Thymus (tissue), 11 donors: ENCODE measurements at regions not wholly inside any gene's neighbourhood (a gene's known extent, or its start where the extent isn't known, plus 50 kb on each side); places are given as distances from the start of the nearest gene placed in this dataset.
A peak's percentile ranks its signal among the peaks of the same experiment; 100 is the strongest.

Source experiments
- DNase-seq, 9 donors: peaks; one replicate each; pipeline ENCODE4 v3.0.0-alpha.2; 2013; ENCODE audit warnings: low spot score in 9 of 9, low read depth in 6 of 9, missing footprints in 1 of 9
- H3K27ac ChIP-seq, 2 donors: one replicate each; pipeline ENCODE4 v1.5.1; 2013; ENCODE audit warnings: control low read depth in 1 of 2, low read depth in 1 of 2, low read length in 1 of 2, mild to moderate bottlenecking in 1 of 2, moderate library complexity in 1 of 2
- H3K27me3 ChIP-seq, 2 donors: one replicate each; pipeline ENCODE4 v1.5.1; 2013; ENCODE audit warnings: low read length in 1 of 2; ENCODE audit not compliant: control insufficient read depth in 2 of 2, insufficient read depth in 1 of 2
- H3K36me3 ChIP-seq, 2 donors: one replicate each; pipeline ENCODE4 v1.5.1; 2013; ENCODE audit warnings: low read length in 1 of 2, mild to moderate bottlenecking in 1 of 2, moderate library complexity in 1 of 2; ENCODE audit not compliant: control insufficient read depth in 2 of 2, insufficient read depth in 2 of 2
- H3K4me1 ChIP-seq, 2 donors: one replicate each; pipeline ENCODE4 v1.5.1; 2013; ENCODE audit warnings: low read length in 2 of 2; ENCODE audit not compliant: control insufficient read depth in 2 of 2, insufficient read depth in 2 of 2
- H3K4me3 ChIP-seq, 2 donors: one replicate each; pipeline ENCODE4 v1.5.1; 2013; ENCODE audit warnings: low read length in 2 of 2, control low read depth in 1 of 2, mild to moderate bottlenecking in 1 of 2
- H3K9me3 ChIP-seq, 2 donors: one replicate each; pipeline ENCODE4 v1.5.1; 2013; ENCODE audit warnings: low read length in 1 of 2, mild to moderate bottlenecking in 1 of 2; ENCODE audit not compliant: control insufficient read depth in 2 of 2, insufficient read depth in 1 of 2
- WGBS: extraction: QIAGEN DNeasy Blood & Tissue Kit; methylation state at CpG from one replicate; pipeline ENCODE4 v1.1.7; 2013; 5-methylcytosine and 5-hydroxymethylcytosine counted together
- donor health status: healthy.

GRCh38 chr11:104547996-104548661, 350.1 kb downstream of the CASP12 start:
- H3K9me3 ChIP-seq, result no peaks in the 10 kb centered on the region
- H3K4me1 ChIP-seq, result no peaks in the 10 kb centered on the region
- no peaks in the 10 kb centered on the region for H3K36me3 ChIP-seq
- H3K27me3 ChIP-seq, result no peaks in the 10 kb centered on the region
- DNase-seq, result no peak
- H3K4me3 ChIP-seq, result no peak overlapping the region
- H3K27ac ChIP-seq, result no peak overlapping the region
- WGBS, result 95% methylated on average over 3 of the region's 3 CpGs

- H3K4me1 ChIP-seq, result no peaks in the 10 kb centered on the region
- no peak overlapping the region for H3K4me3 ChIP-seq
- H3K9me3 ChIP-seq, result no peaks in the 10 kb centered on the region
- no peak for DNase-seq
- 93% methylated on average over 2 of the region's 2 CpGs for WGBS
- no peak overlapping the region for H3K27ac ChIP-seq
- H3K27me3 ChIP-seq, result no peaks in the 10 kb centered on the region
- no peaks in the 10 kb centered on the region for H3K36me3 ChIP-seq
Measured at GRCh38 chr11:104546501-104546900, 351.8 kb downstream of the CASP12 start.

GRCh38 chr11:104541701-104542100, 356.6 kb downstream of the CASP12 start:
- no peak overlapping the region for H3K27ac ChIP-seq
- no peaks in the 10 kb centered on the region for H3K36me3 ChIP-seq
- no peaks in the 10 kb centered on the region for H3K27me3 ChIP-seq
- no peaks in the 10 kb centered on the region for H3K4me1 ChIP-seq
- H3K9me3 ChIP-seq, result no peaks in the 10 kb centered on the region
- no peak overlapping the region for H3K4me3 ChIP-seq
- DNase-seq, result no peak
- 83% methylated on average over 1 of the region's 1 CpG for WGBS

GRCh38 chr11:104538313-104538712, 359.9 kb downstream of the CASP12 start:
- no peak overlapping the region for H3K27ac ChIP-seq
- no peaks in the 10 kb centered on the region for H3K4me1 ChIP-seq
- WGBS, result 90% methylated on average over 1 of the region's 1 CpG
- no peak for DNase-seq
- H3K9me3 ChIP-seq, result no peaks in the 10 kb centered on the region
- H3K27me3 ChIP-seq, result no peaks in the 10 kb centered on the region
- no peak overlapping the region for H3K4me3 ChIP-seq
- H3K36me3 ChIP-seq, result no peaks in the 10 kb centered on the region

GRCh38 chr11:104534278-104534677, 364.0 kb downstream of the CASP12 start:
- Histone ChIP-seq H3K4me3 (no peak overlapping the region), H3K27me3 (no peaks in the 10 kb centered on the region), H3K9me3 (no peaks in the 10 kb centered on the region), H3K4me1 (no peaks in the 10 kb centered on the region), H3K27ac (no peak overlapping the region), H3K36me3 (no peaks in the 10 kb centered on the region)
- DNase-seq, result no peak
- WGBS, result 95% methylated on average over 2 of the region's 2 CpGs

GRCh38 chr11:104531894-104532293, 366.4 kb downstream of the CASP12 start:
- no peaks in the 10 kb centered on the region for H3K4me1 ChIP-seq
- DNase-seq, result no peak
- H3K4me3 ChIP-seq, result no peak overlapping the region
- no peak overlapping the region for H3K27ac ChIP-seq
- H3K36me3 ChIP-seq, result no peaks in the 10 kb centered on the region
- WGBS, result 60% methylated on average over 3 of the region's 3 CpGs
- no peaks in the 10 kb centered on the region for H3K27me3 ChIP-seq
- no peaks in the 10 kb centered on the region for H3K9me3 ChIP-seq

GRCh38 chr11:104531075-104531474, 367.1 kb upstream of the PDGFD start:
- no peaks in the 10 kb centered on the region for H3K4me1 ChIP-seq
- H3K4me3 ChIP-seq, result no peak overlapping the region
- DNase-seq, result peak in 2 of 9 donors; percentile 2 to 12
- H3K36me3 ChIP-seq, result no peaks in the 10 kb centered on the region
- no peaks in the 10 kb centered on the region for H3K27me3 ChIP-seq
- WGBS, result 98% methylated on average over 2 of the region's 2 CpGs
- no peak overlapping the region for H3K27ac ChIP-seq
- no peaks in the 10 kb centered on the region for H3K9me3 ChIP-seq

GRCh38 chr11:104529906-104530305, 366.0 kb upstream of the PDGFD start:
- 96% methylated on average over 2 of the region's 2 CpGs for WGBS

GRCh38 chr11:104529213-104529612, 365.3 kb upstream of the PDGFD start:
- DNase-seq, result no peak

More at GRCh38 chr11:104529906-104530305, 366.0 kb upstream of the PDGFD start:
- no peaks in the 10 kb centered on the region for H3K4me1 ChIP-seq
- no peak overlapping the region for H3K27ac ChIP-seq
- H3K4me3 ChIP-seq, result no peak overlapping the region
- DNase-seq, result no peak
- H3K9me3 ChIP-seq, result no peaks in the 10 kb centered on the region
- H3K27me3 ChIP-seq, result no peaks in the 10 kb centered on the region
- no peaks in the 10 kb centered on the region for H3K36me3 ChIP-seq

More at GRCh38 chr11:104529213-104529612, 365.3 kb upstream of the PDGFD start:
- Histone ChIP-seq H3K4me3 (no peak overlapping the region), H3K27ac (no peak overlapping the region), H3K9me3 (no peaks in the 10 kb centered on the region), H3K36me3 (no peaks in the 10 kb centered on the region), H3K4me1 (no peaks in the 10 kb centered on the region), H3K27me3 (no peaks in the 10 kb centered on the region)
- WGBS, result 86% methylated on average over 1 of the region's 1 CpG
